ENCODE measurements at regions not wholly inside any gene's neighbourhood (a gene's known extent, or its start where the extent isn't known, plus 50 kb on each side); places are given as distances from the start of the nearest gene placed in this dataset.

- Histone ChIP-seq H3K4me3 (no peak overlapping the region), H3K9me3 (replicated peaks; ENCODE audit: control insufficient read depth, insufficient read depth, low read length) (no peaks in the 10 kb centered on the region), H3K9ac (ENCODE audit: control insufficient read depth, insufficient read depth, low read length) (no peak overlapping the region), H3K79me2 (ENCODE audit: control insufficient read depth, insufficient read depth, low read length) (no peaks in the 10 kb centered on the region), H3K4me2 (ENCODE audit: control insufficient read depth, insufficient read depth) (no peak overlapping the region), H3K36me3 (ENCODE audit: control insufficient read depth in 2 of 2, insufficient read depth in 2 of 2, low read length in 1 of 2) (no peaks in the 10 kb centered on the region), H2AFZ (ENCODE audit: control insufficient read depth, low read depth, low read length) (no peak overlapping the region), H4K20me1 (ENCODE audit: control insufficient read depth, insufficient read depth) (no peaks in the 10 kb centered on the region), H3K4me1 (ENCODE audit: control insufficient read depth, insufficient read depth, low read length) (no peaks in the 10 kb centered on the region), H3K27ac (ENCODE audit: control insufficient read depth, insufficient read depth) (no peak overlapping the region), H3K27me3 (replicated peaks in 1 of 2; ENCODE audit: control insufficient read depth in 2 of 2, insufficient read depth in 2 of 2, low read length in 1 of 2) (no peaks in the 10 kb centered on the region)
- intact Hi-C loops (cut with micrococcal nuclease; ENCODE audit: unreplicated experiment) = no loop called here
- SMC1A ChIA-PET (ENCODE audit: uncharacterized antibody, unreplicated experiment) = interaction anchor here (1.1 to 2.5 kb wide), 3 partner anchors 10 to 103 kb away, joined by 3 to 11 read pairs (median 4); no protein-coding TSS in a partner anchor
- in situ Hi-C loops (cut with MboI) = no loop called here
- DNase-seq (ENCODE audit: low read depth, low spot score) (no peak), ATAC-seq (no peak), FAIRE-seq (no peak)
- BruUV-seq (replicated peaks) = no TSS peak
- RAD21 ChIA-PET (ENCODE audit: unreplicated experiment) = interaction anchor here (1.6 to 1.7 kb wide), 2 partner anchors 12 to 101 kb away, joined by 4 to 9 read pairs; no protein-coding TSS in a partner anchor
- no peak for TF ChIP-seq SIX5 (IDR thresholded peaks at IDR 0.05; ENCODE audit: low read depth, low read length, severe bottlenecking)
- no peak for TF ChIP-seq IKZF2 (IDR thresholded peaks at IDR 0.05)
- no peak for TF ChIP-seq SPI1 (IDR thresholded peaks at IDR 0.05; ENCODE audit: borderline replicate concordance, insufficient read depth, low read depth, low read length)
- TF ChIP-seq PML (IDR thresholded peaks at IDR 0.05; ENCODE audit: low read length) = no peak
- TF ChIP-seq ZNF24 (IDR thresholded peaks at IDR 0.05) = no peak
- TF ChIP-seq ZBTB33 (IDR thresholded peaks at IDR 0.05) = no peak
- TF ChIP-seq MEF2B (IDR thresholded peaks at IDR 0.05; ENCODE audit: partially characterized antibody, poor library complexity, severe bottlenecking) = no peak
- no peak for TF ChIP-seq CEBPB (IDR thresholded peaks at IDR 0.05; ENCODE audit: borderline replicate concordance in 1 of 2, low read depth in 2 of 2, low read length in 2 of 2)
- CTCF ChIA-PET = interaction anchor here (0.9 kb wide), 1 partner anchor 420 kb away, joined by 4 read pairs; no protein-coding TSS in a partner anchor
- POLR2A ChIA-PET = interaction anchor here (1.1 kb wide), 1 partner anchor 17 kb away, joined by 6 read pairs; no protein-coding TSS in a partner anchor
Observed at GRCh38 chr18:34542625-34543024, 167.5 kb upstream of the DTNA start.

All from GM12878 (cell line).